GM18505 (cell line): ENCODE measurements at regions not wholly inside any gene's neighbourhood (a gene's known extent, or its start where the extent isn't known, plus 50 kb on each side); places are given as distances from the start of the nearest gene placed in this dataset.

ENCODE experiments used
- ATAC-seq: cut with Tn5 transposase; IDR thresholded peaks from one replicate; pipeline ENCODE4 v1.9.1; 2021; ENCODE audit not compliant: unreplicated experiment
- POLR2A ChIP-seq: IDR thresholded peaks from 4 replicates; pipeline ENCODE4 v1.6.1; 2011; ENCODE audit warnings: borderline replicate concordance; ENCODE audit not compliant: insufficient read depth, insufficient read length; ENCODE audit errors: extremely low read depth

GRCh38 chr5:30921388-30921787 lies 272.1 kb upstream of the CDH6 start:
- no peak for TF ChIP-seq POLR2A
- ATAC-seq, result no peak

GRCh38 chr5:30918171-30918570 lies 275.3 kb upstream of the CDH6 start:
- no peak for TF ChIP-seq POLR2A
- no peak for ATAC-seq

DNA sequence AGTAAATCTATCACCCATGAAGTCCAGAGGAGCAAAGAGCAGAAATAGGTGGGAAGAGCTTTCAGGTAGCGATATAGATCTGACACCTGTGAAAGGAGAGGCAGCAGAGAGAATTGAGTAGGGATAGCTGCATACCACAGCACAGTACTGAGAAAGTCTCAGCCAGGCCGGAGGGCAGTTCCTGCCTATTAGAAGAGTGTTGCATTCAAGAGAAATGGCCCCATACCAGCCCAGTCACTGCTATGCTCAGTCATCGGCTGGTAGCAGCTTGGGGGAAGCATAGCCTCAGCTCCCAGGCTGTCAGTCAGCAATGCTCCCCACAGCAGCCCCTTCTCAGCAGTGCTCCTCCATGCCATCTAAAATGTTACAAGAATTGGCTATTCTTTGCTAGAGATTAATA lies 285.1 kb upstream of the CDH6 start:
- no peak for ATAC-seq
- no peak for TF ChIP-seq POLR2A

GRCh38 chr5:30900367-30900766 lies 293.1 kb upstream of the CDH6 start:
- no peak for ATAC-seq
- TF ChIP-seq POLR2A, result no peak

DNA sequence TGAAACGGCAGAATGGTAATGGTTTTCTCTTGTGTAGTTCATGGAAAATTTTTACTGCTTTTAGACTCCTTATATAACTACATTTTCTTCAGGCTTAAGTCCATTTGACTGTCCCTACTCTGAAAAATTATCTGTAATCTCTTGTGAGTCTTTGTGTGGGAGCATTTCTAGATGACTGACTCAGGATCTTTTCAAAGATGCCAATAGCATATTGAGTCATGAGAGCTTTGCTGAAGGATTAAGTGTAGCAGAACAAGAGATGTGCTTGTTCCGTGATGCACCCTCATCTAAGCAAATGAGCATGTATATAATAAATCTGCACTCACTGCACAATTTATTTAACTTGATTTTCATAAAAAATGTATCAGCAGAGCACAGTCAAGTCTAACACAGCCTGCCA lies 298.7 kb upstream of the CDH6 start:
- no peak for TF ChIP-seq POLR2A
- ATAC-seq, result no peak

DNA sequence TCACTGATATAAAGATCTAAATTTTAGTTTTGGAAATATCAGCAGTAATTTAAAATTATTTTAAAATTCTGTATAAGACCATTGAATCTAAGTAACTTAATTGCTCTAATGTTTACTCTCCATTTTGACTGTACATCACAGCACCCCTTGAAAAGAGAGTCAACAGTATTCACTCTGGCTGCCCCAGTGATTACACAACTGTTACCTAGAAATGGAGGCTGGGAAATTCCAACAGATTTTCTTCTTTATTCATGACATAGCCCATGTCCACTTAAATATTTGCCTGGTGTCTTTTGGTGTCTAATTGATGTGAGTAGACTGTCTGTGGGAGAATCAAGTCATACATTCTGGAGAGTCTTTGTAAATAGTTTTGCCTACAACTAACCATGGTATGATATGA lies 301.8 kb upstream of the CDH6 start:
- ATAC-seq, result no peak

DNA sequence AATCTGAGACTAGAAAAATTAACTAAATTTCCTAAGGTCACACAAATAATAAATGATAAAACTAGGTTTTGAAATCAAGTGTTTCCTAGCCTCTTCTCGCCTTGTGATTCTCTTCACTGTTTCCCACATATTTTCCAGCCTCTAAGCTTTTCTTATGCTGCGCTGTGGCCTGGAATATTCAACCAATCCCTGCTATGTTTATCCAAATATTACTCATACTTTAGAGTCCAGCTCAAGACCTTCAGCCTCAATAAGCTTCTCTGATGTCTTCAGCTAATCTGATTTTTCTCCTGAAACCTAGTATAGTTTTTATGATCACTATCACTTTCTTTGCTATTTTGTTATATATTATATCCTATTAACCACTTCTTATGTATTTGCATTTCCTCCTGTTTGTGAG lies 303.1 kb upstream of the CDH6 start:
- no peak for ATAC-seq
- TF ChIP-seq POLR2A, result no peak

More for the DNA sequence above, 301.8 kb upstream of the CDH6 start:
- no peak for TF ChIP-seq POLR2A

GRCh38 chr5:30880514-30880913 lies 313.0 kb upstream of the CDH6 start:
- no peak for ATAC-seq
- TF ChIP-seq POLR2A, result no peak

- ATAC-seq, result no peak
- TF ChIP-seq POLR2A, result no peak
Observed at GRCh38 chr5:30879887-30880286, 313.6 kb upstream of the CDH6 start.

- TF ChIP-seq POLR2A, result no peak
Observed at GRCh38 chr5:30878746-30879145, 314.7 kb upstream of the CDH6 start.

DNA sequence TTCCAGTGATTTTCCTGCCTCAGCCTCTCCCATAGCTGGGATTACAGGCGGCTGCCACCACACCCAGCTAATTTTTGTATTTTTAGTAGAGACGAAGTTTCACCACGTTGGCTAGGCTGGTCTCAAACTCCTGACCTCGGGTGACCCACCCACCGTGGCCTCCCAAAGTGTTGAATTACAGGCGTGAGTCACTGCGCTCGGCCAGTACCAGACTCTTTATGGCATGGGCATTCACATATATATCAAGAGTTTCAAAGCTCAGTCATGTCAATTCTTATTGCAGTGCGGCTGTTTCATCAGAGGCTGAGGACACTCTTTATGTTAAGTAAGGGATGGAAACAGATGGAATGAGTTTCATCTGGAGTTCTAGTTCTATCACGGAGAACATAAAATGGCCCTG lies 315.2 kb upstream of the CDH6 start:
- ATAC-seq, result no peak
- TF ChIP-seq POLR2A, result no peak

More at GRCh38 chr5:30878746-30879145, 314.7 kb upstream of the CDH6 start:
- ATAC-seq, result no peak

- no peak for TF ChIP-seq POLR2A
- no peak for ATAC-seq
Observed at GRCh38 chr5:30874241-30875034, 319.0 kb upstream of the CDH6 start.

DNA sequence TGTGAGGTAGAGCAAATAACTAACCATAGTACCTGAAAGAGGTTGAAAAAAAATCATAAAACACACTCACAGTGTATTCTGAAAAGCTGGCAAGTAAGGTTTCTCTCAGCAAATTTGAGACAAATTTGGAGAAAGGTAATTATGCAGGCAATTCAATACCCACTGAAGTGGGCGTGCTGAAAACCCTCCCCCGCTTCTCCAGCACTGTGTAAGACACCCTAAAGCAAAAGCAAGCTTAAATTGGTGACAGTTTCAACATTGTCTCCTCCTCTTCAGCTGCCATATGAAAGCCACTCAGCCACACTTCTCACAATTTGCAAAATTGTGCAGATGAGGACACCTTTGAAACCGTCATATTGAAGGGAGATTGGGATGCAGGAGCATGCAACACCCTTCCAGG lies 322.3 kb upstream of the CDH6 start:
- ATAC-seq, result no peak
- no peak for TF ChIP-seq POLR2A

DNA sequence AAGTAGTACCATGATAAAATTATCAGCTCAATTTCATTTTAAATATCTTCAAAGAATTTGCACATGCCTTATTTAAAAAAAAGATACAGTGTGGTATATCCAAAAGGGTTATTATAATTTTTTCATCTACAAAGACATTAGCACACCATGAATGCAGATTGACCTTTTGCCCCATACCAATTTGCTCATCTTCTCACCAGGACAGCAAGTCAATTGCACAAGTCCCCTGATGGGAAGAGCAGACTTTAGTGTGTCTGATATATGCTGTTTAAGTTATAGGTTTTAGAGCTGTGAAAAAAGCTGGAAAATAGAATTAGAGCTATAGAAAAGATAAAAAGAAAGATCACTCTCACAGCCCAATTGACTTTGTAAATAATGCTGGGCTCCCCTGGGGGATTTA lies 325.8 kb upstream of the CDH6 start:
- ATAC-seq, result no peak

More for the DNA sequence above, 325.8 kb upstream of the CDH6 start:
- no peak for TF ChIP-seq POLR2A
